Dendritic cell treated with granulocyte-macrophage colony-stimulating factor and Interleukin-4, amounts not matched to agents 40 ng/mL and 50 ng/mL, for 4 days (primary cell): ENCODE measurements at regions not wholly inside any gene's neighbourhood (a gene's known extent, or its start where the extent isn't known, plus 50 kb on each side); places are given as distances from the start of the nearest gene placed in this dataset.
"Not testable (repeated sequence)": the region's sequence is repeated elsewhere in the genome, so short reads cannot be mapped to it uniquely, and the experiment has no call there.

Experiments used
- H3K27ac Mint-ChIP-seq: one replicate; pipeline ENCODE4 v1.8.0; 2022; ENCODE audit warnings: mild to moderate bottlenecking, mixed read lengths
- H3K27me3 Mint-ChIP-seq: one replicate; pipeline ENCODE4 v1.8.0; 2022; ENCODE audit warnings: mild to moderate bottlenecking, mixed read lengths
- H3K36me3 Mint-ChIP-seq: one replicate; pipeline ENCODE4 v1.8.0; 2022; ENCODE audit warnings: low read depth, mixed read lengths
- H3K4me1 Mint-ChIP-seq: one replicate; pipeline ENCODE4 v1.8.0; 2022; ENCODE audit warnings: low read depth, mixed read lengths
- H3K4me3 Mint-ChIP-seq: one replicate; pipeline ENCODE4 v1.8.0; 2022; ENCODE audit warnings: mild to moderate bottlenecking, moderate library complexity, mixed read lengths
- H3K9me3 Mint-ChIP-seq: one replicate; pipeline ENCODE4 v1.8.0; 2022; ENCODE audit warnings: mixed read lengths
- intact Hi-C: fragments of 100-400 bp; cut with micrococcal nuclease; formaldehyde crosslinking; loops from one replicate; pipeline ENCODE4 v1.15.0; 2022

GRCh38 chr10:26355241-26355640 is 82.9 kb upstream of the APBB1IP start:
- Mint-ChIP-seq H3K27me3 (no peaks in the 10 kb centered on the region), H3K27ac (no peak overlapping the region), H3K9me3 (no peaks in the 10 kb centered on the region), H3K4me3 (no peak overlapping the region), H3K36me3 (no peaks in the 10 kb centered on the region), H3K4me1 (peaks cover 7% of the 10 kb centered on the region)
- intact Hi-C loops, result no loop called here

- Mint-ChIP-seq H3K4me1 (peaks cover 24% of the 10 kb centered on the region), H3K36me3 (no peaks in the 10 kb centered on the region), H3K27me3 (no peaks in the 10 kb centered on the region), H3K9me3 (no peaks in the 10 kb centered on the region), H3K27ac (no peak overlapping the region), H3K4me3 (no peak overlapping the region)
- intact Hi-C loops, result no loop called here
These were observed 80.9 kb upstream of the APBB1IP start for GRCh38 chr10:26357203-26357602.

GRCh38 chr10:26358071-26358470 is 80.1 kb upstream of the APBB1IP start:
- Mint-ChIP-seq H3K4me1 (peaks cover 32% of the 10 kb centered on the region), H3K36me3 (no peaks in the 10 kb centered on the region), H3K27ac (no peak overlapping the region), H3K9me3 (no peaks in the 10 kb centered on the region), H3K4me3 (no peak overlapping the region), H3K27me3 (no peaks in the 10 kb centered on the region)
- intact Hi-C loops, result no loop called here

GRCh38 chr10:26359670-26360069 is 78.5 kb upstream of the APBB1IP start:
- Mint-ChIP-seq H3K4me1 (peaks cover 32% of the 10 kb centered on the region), H3K27ac (no peak overlapping the region), H3K27me3 (no peaks in the 10 kb centered on the region), H3K9me3 (no peaks in the 10 kb centered on the region), H3K36me3 (no peaks in the 10 kb centered on the region), H3K4me3 (no peak overlapping the region)
- intact Hi-C loops, result no loop called here

GRCh38 chr10:26361351-26361750 is 76.8 kb upstream of the APBB1IP start:
- intact Hi-C loops, result no loop called here
- no peaks in the 10 kb centered on the region for H3K27me3 Mint-ChIP-seq
- no peak overlapping the region for H3K27ac Mint-ChIP-seq
- no peaks in the 10 kb centered on the region for H3K9me3 Mint-ChIP-seq
- no peaks in the 10 kb centered on the region for H3K36me3 Mint-ChIP-seq
- peaks cover 32% of the 10 kb centered on the region for H3K4me1 Mint-ChIP-seq
- H3K4me3 Mint-ChIP-seq, result no peak overlapping the region

GRCh38 chr10:26361971-26362370 is 76.2 kb upstream of the APBB1IP start:
- H3K27ac Mint-ChIP-seq, result no peak overlapping the region
- intact Hi-C loops, result no loop called here
- H3K27me3 Mint-ChIP-seq, result no peaks in the 10 kb centered on the region
- peaks cover 2% of the 10 kb centered on the region for H3K9me3 Mint-ChIP-seq
- H3K36me3 Mint-ChIP-seq, result no peaks in the 10 kb centered on the region
- H3K4me1 Mint-ChIP-seq, result peaks cover 32% of the 10 kb centered on the region
- no peak overlapping the region for H3K4me3 Mint-ChIP-seq

GRCh38 chr10:26365681-26366358 is 72.3 kb upstream of the APBB1IP start:
- no peaks in the 10 kb centered on the region for H3K27me3 Mint-ChIP-seq
- peaks cover 11% of the 10 kb centered on the region for H3K9me3 Mint-ChIP-seq
- H3K36me3 Mint-ChIP-seq, result no peaks in the 10 kb centered on the region
- H3K27ac Mint-ChIP-seq, result no peak overlapping the region
- no peak overlapping the region for H3K4me3 Mint-ChIP-seq
- intact Hi-C loops, result no loop called here
- peaks cover 19% of the 10 kb centered on the region for H3K4me1 Mint-ChIP-seq

GRCh38 chr10:26367035-26367434 is 71.1 kb upstream of the APBB1IP start:
- H3K4me3 Mint-ChIP-seq, H3K27ac Mint-ChIP-seq, H3K4me1 Mint-ChIP-seq, H3K27me3 Mint-ChIP-seq, H3K36me3 Mint-ChIP-seq, intact Hi-C loops: not testable (repeated sequence)
- peaks cover 11% of the 10 kb centered on the region for H3K9me3 Mint-ChIP-seq

- Mint-ChIP-seq H3K4me1 (peaks cover 9% of the 10 kb centered on the region), H3K27ac (no peak overlapping the region), H3K9me3 (peaks cover 11% of the 10 kb centered on the region), H3K27me3 (no peaks in the 10 kb centered on the region), H3K4me3 (no peak overlapping the region), H3K36me3 (no peaks in the 10 kb centered on the region)
- intact Hi-C loops, result no loop called here
These were observed 70.4 kb upstream of the APBB1IP start for GRCh38 chr10:26367771-26368170.

- Mint-ChIP-seq H3K36me3 (no peaks in the 10 kb centered on the region), H3K9me3 (peaks cover 11% of the 10 kb centered on the region), H3K27me3 (no peaks in the 10 kb centered on the region), H3K4me1 (peaks cover 13% of the 10 kb centered on the region), H3K4me3 (no peak overlapping the region), H3K27ac (no peak overlapping the region)
- intact Hi-C loops, result no loop called here
These were observed 69.7 kb upstream of the APBB1IP start for GRCh38 chr10:26368463-26368862.

- Mint-ChIP-seq H3K36me3 (no peaks in the 10 kb centered on the region), H3K27ac (no peak overlapping the region), H3K27me3 (no peaks in the 10 kb centered on the region), H3K9me3 (peaks cover 1% of the 10 kb centered on the region), H3K4me3 (no peak overlapping the region), H3K4me1 (peaks cover 38% of the 10 kb centered on the region)
- intact Hi-C loops, result no loop called here
These were observed 65.4 kb upstream of the APBB1IP start for GRCh38 chr10:26372513-26373354.

- intact Hi-C loops, result no loop called here
- Mint-ChIP-seq H3K27me3 (no peaks in the 10 kb centered on the region), H3K36me3 (no peaks in the 10 kb centered on the region), H3K4me3 (no peak overlapping the region), H3K9me3 (no peaks in the 10 kb centered on the region), H3K4me1 (peaks cover 44% of the 10 kb centered on the region), H3K27ac (no peak overlapping the region)
These were observed 63.7 kb upstream of the APBB1IP start for GRCh38 chr10:26374426-26374825.

- intact Hi-C loops, result loop anchor here (5.0 kb wide), 1 partner anchor 60 kb away; the partner anchor contains the start of gene APBB1IP
- not testable (repeated sequence) for H3K4me3 Mint-ChIP-seq
These were observed 60.8 kb upstream of the APBB1IP start for GRCh38 chr10:26377224-26377810.

GRCh38 chr10:26378861-26379294 is 59.3 kb upstream of the APBB1IP start:
- intact Hi-C loops, result loop anchor here (5.0 kb wide), 1 partner anchor 58 kb away; the partner anchor contains the start of gene APBB1IP
- no peaks in the 10 kb centered on the region for H3K36me3 Mint-ChIP-seq
- H3K4me1 Mint-ChIP-seq, result peaks cover 50% of the 10 kb centered on the region
- H3K4me3 Mint-ChIP-seq, result no peak overlapping the region
- peaks cover 8% of the 10 kb centered on the region for H3K9me3 Mint-ChIP-seq
- H3K27ac Mint-ChIP-seq, result no peak overlapping the region
- no peaks in the 10 kb centered on the region for H3K27me3 Mint-ChIP-seq

More at GRCh38 chr10:26377224-26377810, 60.8 kb upstream of the APBB1IP start:
- H3K36me3 Mint-ChIP-seq, H3K27me3 Mint-ChIP-seq, H3K27ac Mint-ChIP-seq, H3K9me3 Mint-ChIP-seq: not testable (repeated sequence)
- H3K4me1 Mint-ChIP-seq, result peaks cover 60% of the 10 kb centered on the region
